GM03348 (cell line): ENCODE measurements at regions not wholly inside any gene's neighbourhood (a gene's known extent, or its start where the extent isn't known, plus 50 kb on each side); places are given as distances from the start of the nearest gene placed in this dataset.
"Not testable (repeated sequence)": the region's sequence is repeated elsewhere in the genome, so short reads cannot be mapped to it uniquely, and the experiment has no call there.

Source experiments
- DNase-seq: peaks from one replicate; pipeline ENCODE4 v3.0.0; 2012; ENCODE audit warnings: low spot score

DNA sequence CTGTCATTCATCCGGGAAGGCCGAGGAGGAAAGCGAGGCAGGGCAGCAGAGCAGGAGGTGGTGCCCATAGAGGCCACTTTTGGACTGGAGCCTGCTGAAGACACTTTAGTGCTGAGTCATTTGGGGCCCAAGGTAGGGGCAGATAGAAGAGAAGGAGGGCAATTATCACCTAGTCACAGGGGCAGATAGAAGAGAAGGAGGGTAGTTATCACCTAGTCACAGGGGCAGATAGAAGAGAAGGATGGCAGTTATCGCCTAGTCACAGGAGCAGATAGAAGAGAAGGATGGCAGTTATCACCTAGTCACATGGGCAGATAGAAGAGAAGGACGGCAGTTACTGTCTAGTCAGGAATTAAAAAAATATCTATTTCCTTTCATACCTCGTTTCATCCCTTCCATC is 1372.6 kb downstream of the FOXD4L5 start:
- DNase-seq = not testable (repeated sequence)

DNA sequence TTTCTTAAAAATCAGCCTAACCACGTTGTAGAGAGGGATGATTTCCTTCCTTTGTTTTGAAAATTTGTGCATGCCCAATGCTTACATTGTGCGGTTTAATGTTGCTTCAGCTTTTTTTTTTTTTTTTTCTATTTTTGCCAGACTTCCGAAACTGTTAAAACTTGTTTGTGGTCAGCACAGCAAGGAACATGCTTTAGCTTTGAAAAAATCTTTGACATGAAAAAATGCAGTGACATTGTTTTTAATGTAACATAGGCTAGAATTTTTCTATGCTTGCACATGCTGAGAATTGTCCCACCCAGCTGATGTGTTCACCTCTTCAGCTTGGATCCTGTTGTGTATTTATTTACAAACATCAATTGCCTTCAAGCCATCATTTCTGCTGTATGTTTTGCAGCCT is 1375.9 kb downstream of the FOXD4L5 start:
- not testable (repeated sequence) for DNase-seq

DNA sequence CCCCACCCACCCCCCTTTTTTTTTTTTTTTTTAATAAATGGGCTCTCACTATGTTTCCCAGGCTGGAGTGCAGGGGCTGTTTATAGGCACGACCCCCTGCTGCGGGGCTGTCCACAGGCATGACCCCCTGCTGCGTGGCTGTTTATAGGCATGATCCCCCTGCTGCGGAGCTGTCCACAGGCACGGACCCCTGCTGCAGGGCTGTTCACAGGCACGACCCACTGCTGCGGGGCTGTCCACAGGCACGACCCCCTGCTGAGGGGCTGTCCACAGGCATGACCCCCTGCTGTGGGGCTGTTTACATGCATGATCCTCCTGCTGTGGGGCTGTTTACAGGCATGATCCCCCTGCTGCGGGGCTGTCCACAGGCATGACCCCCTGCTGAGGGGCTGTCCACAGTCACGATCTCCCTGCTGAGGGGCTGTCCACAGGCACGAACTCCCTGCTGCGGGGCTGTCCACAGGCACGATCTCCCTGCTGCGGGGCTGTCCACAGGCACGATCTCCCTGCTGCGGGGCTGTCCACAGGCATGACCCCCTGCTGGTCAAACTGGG is 1385.3 kb downstream of the FOXD4L5 start:
- DNase-seq = not testable (repeated sequence)

DNA sequence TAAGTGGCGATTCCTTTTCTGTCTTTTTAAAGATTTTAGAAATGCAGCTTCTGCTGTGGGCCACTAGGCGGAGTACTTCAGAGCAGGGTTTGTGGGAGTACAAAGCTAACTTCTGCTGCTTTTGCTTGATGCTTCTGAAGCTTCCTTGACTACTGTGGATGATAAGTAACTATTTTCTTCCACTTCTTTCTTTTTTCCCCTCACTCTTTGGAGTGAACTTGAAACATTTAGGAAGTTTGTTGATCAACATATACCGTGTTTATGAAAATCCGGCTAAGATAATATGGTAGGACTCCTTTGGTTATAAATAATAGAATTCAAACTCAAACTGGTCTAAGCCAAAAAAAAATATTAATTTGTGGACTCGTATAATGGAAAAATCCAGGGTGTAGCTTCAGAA is 1403.6 kb downstream of the FOXD4L5 start:
- DNase-seq = not testable (repeated sequence)

DNA sequence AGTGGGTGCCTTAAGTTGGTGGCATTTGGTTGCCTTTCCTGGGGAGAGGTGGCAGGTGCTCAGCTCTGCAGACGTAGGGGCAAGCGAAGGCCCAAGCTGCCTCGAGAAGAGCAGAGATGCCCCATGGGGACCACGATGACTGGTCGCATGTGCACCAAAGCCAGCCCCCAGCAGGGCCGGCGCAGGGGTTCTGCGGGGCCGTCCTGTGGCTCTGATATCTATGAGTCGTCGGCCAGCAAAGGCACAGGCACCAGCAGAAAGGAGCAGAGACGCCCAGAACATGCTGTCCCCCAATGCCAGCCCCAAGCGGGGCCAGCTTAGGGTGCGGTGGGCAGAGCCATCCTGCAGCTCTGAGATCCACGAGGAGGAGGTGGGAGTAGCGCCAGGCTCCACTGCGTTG is 1408.6 kb downstream of the FOXD4L5 start:
- not testable (repeated sequence) for DNase-seq

DNA sequence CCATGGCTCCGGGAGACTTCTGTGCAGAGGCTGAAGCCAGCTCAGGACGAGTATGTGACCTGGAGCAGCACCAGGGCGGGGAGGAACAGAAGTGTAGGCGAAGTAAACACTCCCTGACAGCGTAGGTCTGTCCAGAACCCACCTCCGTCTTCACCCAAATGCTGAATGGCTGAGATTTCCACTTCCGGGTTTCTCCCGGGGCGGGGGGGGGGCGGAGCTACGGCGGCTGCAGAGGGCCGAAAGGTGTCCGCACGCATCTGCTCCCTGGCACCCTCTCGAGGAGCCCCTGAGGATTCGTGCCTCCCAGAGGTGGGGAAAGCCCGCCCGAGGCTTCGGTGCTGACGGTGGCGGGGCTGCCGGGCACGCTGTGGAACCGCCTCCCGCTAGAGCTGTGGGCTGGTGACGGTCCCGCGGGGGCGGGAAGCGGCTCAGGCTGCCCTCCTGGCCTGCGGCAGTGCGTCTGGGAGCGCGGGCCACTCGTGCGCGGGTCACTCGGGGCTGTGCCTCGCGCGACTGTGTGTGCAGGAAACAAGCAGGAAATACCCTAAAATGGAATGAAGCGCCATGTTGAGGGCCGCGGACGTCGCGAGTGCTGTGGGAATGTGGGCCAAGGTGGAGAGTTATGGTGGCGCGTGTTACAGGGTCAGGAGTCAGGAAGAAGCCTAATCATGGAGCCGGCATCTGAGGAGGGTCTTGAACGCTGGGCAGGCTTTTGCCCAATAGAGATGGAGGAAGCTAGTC is 1425.4 kb downstream of the FOXD4L5 start:
- DNase-seq = no peak

DNA sequence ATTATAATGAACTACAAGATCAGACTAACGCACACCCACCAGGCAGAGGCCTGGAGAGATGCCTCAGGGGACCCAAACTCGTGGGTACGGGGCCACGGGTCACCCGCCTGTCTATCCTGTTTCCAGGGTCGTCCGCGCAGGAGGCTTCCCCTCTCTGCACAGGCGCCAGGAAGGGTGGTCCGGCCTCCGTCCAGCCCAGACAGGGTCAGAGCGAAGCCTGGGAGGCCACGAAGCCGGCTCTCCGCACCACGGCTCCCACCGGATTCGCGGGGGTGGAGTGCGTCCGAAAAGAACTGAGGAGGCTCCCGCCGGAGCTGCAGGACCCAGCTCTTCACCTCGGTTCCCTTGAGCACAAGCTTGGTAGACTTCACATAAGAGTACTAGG is 1425.9 kb downstream of the FOXD4L5 start:
- not testable (repeated sequence) for DNase-seq

DNA sequence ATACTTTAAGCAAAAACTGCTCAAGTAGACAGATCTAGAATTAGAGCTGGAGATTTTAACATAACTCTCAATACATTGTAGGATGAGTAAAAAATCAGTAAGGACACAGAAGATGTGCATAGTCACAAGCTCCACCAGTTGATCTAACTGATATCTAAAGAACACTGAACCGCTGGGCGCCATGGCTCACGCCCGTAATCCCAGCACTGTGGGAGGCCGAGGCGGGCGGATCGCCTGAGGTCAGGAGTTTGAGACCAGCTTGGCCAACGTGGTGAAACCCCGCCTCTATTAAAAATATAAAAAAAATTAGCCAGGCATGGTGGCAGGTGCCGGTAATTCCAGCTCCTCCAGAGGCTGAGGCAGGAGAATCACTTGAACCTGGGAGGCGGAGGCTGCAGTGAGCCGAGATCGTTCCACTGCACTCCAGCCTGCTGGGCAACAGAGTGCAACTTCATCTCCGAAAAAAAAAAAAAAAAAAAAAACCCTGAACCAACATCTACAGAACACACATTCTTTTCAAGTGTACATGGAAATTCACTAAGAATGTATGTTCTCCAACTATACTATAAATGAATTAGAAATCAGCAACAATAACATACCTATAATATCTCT is 1431.8 kb downstream of the FOXD4L5 start:
- DNase-seq = not testable (repeated sequence)

DNA sequence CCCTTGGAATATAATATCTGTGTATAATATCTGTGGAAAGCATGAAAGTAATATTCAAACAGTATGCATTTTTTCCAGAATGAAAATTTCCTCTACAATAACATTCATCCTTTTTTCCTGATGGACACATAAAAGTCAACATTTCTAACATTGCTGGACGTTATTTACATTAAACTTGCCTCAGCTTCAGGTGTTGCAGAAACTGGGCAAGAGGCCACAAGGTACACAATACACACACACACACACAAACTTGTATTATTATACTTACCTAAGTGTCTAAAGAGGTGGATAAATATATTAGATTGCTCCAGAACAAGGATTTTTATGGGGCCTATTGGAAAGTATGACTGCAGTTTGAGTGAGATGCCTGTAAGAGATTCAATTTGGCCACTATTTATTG is 1460.2 kb downstream of the FOXD4L5 start:
- not testable (repeated sequence) for DNase-seq

DNA sequence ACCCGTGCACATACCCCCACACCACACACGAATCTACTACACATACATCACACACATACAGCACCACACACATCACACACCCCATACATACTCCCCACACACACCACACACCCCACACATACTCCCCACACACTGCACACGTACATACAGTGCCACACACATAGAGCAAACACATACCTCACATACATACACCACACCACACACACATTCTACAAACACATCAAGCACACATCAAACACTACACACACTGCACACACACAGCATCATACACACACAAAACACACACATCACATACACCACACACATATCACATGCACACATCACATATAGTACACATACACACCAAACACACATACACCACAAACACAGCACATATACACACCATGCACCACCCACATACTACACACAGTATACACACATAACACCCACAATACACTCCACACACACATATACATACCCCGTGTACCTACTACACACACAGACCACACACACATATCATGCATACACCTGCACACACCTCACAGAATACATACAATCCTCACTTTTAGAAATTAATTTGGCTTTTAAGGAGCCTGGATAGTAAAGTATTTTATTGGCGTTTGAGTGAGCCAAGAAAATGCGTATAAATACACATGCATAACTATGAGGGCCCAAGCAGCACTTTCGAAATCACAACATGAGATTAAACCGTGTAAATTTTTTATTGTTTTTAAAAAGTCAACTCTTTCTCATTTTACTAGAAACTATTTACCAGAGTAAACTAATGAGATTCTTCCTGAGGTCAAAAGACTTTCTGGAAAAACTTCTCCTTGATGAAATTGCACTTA is 1461.4 kb downstream of the FOXD4L5 start:
- DNase-seq = peak; percentile 16

DNA sequence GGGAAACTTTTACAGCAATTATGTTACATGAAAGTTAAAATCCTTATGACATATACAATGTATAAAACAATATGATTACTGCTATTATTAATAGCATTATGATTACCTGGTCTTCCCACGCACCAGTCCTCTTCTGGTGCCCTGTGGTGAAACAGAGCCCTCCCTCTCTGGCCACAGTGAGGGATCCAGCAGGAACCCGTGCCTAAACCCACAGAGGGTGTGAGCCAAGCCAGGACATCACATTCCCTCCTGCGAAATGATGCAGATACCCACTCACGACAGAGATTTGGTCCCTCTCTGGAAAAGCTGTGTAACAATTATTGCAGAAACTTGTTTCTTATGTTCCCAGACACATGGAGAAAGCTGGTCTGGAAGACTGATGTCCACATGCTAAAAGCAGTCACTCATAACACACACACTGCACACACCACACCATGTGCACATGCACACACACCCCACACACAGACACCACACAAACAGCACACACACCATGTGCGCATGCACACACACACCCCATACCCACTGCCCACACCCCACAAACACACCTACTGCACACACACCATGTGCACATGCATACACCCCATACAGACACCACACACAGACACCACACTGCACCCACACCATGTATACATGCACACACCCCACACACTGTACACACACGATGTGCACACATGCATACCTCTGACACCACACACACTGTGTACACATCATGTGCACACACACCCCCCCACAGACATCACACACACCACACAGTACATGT is 1462.2 kb downstream of the FOXD4L5 start:
- not testable (repeated sequence) for DNase-seq

DNA sequence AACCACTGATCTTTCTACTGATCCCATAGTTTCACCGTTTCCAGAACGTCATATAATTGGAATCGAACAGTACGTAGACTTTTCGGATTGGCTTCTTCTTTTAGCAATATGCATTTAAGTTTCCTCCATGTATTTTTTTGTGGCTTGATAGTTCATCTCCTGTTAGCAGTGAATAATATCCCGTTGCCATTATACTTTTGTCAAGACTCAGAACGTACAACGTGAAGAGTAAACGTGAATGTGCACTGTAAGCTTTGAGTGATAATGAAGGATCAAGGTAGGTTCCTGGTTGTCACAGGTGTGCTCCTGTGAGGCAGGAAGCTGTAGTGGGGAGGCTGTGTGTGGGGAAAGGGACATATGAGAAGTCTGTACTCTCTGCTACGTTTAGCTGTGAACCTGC is 1463.7 kb downstream of the FOXD4L5 start:
- not testable (repeated sequence) for DNase-seq

DNA sequence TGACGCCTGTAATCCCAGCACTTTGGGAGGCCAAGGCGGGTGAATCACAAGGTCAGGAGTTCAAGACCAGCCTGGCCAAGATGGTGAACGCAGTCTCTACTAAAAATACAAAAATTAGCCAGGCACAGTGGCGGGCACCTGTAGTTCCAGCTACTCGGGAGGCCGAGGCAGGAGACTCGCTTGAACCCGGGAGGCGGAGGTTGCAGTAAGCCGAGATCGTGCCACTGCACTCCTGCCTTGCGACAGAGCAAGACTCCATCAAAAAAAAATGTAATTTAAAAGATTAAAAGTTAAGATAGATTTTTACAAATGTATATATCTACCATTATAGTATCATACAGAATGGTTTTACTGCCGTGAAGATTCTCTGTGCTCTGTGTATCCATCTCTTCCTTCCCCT is 1464.1 kb downstream of the FOXD4L5 start:
- not testable (repeated sequence) for DNase-seq

DNA sequence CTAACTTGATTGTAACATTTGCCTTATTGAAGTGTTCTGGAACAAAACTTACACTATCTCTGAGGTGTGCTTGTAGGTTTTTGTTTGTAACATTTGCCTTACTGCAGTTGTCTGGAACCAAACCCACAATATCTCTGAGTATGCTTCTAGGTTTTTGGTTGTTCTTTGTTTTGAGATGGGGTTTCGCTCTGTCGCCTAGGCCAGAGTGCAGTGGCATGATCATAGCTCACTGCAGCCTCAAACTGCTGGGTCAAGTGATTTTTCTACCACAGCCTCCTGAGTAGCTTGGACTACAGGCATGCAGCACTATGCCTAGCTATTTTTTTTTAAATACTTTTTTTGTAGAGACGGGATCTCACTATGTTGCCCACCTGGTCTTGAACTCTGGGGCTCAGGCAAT is 1464.6 kb downstream of the FOXD4L5 start:
- not testable (repeated sequence) for DNase-seq

DNA sequence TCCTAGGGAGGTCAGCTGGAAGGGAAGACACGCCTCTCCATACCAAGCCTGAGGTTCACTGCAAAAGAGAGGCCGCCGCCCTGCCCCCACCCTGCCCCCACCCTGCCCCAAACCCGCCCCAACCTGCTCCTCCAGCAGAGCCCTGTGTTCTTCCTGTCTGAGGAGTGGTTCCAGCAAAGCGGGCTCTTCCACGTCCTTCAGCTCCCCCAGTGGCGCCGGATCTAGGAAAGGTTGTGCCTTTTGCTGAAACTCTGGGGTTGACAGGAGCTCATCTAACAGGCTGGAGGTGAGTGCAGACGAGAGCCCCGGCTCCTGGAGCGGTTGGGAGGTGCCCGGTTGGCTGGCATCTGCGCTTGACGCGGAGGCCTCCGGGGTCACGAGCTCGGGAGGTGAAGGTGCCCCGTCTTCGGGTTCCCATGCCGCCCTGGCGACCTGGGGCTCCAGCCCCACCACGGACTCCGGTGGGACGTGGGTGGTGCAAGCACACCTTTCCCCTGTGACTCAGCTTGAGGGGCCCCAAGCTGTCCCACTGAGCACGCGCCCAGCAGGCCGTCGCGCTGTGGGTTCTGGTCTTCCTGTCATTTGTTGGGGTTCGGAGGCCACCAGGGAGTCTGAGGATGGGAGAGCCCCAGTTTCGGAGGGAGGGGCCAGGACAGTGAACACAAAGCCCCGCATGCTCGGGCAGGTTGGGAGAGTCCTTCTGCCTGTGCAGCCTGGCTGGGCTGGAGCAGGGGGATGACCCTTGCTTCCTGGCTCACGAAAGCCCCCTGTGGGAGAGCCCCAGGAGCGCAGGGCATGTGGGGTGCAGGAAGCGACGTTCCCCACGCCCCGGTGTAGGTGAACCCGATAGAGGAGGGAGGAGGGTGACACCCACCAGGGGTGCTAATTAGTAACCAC is 1467.1 kb downstream of the FOXD4L5 start:
- DNase-seq = peak; percentile 27

DNA sequence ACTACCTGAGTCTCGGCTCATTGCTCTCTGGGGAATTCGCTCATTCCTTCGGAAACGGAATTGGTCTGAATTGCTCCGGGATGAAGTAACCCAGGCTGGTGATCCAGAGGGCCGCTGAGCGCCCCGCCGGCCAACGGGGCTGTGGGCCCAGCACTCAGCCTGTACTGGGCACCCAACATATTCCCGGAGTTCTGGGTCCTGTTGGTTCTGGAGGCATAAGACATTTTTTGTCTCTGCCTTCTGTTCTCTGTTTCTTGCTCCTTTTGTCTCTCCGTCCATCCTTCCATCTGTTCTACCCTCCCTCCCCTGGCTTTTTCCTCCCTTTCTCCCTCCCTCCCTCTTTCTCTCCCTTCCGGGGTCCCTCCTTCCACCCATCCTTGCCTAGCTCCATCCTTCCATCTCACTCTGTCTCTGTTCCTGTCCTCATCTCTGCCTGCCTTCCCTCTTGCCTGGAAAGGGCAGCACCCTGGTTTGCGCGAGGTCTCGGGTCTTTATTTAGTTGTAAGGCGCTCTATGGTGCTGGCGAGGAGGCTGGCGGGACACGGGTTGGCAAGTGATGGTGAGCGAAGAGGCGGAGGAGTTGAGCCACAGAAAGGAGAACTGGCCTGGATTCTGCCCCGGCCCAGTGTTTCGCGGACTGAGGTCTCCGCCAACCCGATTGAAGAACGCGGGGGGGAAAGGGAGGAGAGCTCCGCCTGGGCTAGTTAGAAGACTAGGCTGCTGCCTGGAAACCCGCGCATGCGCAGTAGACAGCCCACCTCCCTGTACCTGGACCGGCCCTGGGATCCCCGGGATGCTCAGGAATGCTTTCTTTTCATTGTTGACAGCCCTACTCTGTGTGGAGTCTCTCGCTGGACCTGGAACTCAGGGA is 1468.0 kb downstream of the FOXD4L5 start:
- DNase-seq = peak; percentile 91

DNA sequence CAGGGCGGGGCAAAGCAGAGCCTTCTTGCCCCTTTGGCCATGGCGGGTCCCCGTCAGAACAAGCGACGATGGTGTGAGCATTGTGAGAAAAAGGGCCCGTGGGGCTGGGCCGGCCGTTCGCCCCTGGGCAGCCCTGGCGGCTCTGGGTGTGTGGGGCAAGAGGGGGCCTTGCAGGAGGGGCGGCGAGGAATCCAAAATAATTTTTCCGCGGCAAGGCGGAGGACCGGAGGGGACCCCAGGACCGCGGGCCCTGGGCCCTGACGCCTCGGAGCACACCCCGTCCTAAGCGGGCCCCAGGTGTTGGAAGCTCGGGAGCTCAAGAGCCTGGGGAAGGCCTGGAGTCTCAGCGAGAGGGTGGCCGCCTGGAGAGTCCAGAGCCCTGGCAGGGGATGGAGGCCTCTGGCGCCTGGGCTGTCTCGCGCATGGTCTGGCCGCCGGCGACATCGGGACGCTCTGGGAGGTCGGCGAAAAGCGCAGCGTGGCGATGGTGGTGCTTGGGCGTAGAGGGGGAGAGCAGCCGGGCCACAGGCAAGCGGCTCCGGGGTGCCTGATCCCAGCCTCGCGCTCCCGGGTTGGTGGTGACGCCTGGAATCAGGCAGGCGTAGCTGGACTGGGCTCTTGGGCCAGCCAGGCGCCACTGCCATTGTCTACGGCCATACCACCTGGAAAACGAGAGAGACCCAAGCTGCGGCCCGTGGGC is 1469.9 kb downstream of the FOXD4L5 start:
- not testable (repeated sequence) for DNase-seq

DNA sequence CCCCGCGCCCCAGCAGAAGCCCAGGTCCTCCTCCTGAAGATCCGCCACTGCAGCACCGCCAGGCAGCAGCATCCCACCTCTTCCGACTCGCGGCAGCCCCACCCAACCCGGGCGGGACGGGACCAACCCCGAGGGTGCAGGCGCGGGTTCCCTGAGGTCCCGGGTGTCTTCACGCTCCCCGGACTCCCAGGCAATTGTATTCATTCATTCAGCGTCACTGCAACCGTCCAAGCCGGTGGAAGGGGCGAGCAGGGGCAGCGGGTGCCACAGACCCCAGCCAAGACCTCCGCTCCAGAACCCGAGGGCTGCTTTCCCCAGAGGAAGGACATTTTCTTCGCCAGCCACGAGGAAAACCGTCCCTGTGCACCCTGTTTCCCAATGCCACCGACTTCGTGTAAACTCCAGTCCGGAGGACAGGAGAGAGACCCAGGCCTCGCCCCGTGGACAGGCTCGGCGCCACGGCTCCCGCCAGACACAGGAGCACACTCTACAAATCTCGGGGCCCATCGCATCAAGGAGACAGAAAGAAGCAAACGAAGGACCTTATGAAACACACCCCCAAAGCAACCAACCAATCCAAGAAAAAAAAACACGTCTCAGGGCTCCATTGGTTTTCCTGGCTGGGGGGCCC is 1471.5 kb downstream of the FOXD4L5 start:
- DNase-seq = not testable (repeated sequence)

DNA sequence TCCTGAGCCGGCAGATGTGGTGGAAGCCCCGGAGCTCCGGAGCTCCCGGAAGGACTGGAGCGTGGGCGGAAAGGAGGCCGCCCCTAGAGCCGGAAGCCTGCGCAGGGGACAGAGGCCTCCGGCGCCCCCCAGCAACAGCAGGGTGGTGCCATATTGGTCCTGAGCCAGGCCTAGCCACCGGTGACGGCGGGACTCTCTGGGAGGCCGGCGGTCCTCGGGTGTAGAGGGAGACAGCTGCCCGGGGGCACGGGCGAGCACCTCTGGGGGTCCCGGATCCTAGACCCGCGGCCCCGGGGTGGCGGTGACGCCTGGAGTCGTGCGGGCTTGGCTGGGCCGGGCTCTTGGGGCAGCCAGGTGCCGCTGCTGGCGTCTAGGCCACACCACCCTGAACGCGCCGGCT is 1472.2 kb downstream of the FOXD4L5 start:
- DNase-seq = not testable (repeated sequence)
